ENCODE measurements at regions not wholly inside any gene's neighbourhood (a gene's known extent, or its start where the extent isn't known, plus 50 kb on each side); places are given as distances from the start of the nearest gene placed in this dataset.

DNA sequence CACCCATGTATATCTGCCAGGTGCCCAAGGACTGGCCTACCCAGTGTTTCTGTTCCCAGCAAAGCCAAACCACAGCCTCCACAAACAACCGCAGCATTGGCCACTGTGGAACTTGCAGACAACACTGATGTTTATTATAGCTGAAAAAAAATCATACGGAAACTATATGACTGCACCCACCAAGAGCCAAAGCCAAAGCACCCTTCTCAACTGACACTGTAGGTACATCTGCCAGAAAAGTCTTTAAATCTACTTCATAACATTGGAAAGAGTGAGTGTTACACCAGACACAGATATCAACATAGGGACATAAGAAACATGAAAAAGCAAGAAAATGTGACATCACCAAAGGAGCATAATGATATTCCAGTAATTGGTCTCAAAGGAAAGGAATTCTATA lies 428.0 kb downstream of the PSAT1 start:
- H3K27ac Mint-ChIP-seq (ENCODE audit: unreplicated experiment) = no peak overlapping the region
- TF ChIP-seq, protein P1, sequence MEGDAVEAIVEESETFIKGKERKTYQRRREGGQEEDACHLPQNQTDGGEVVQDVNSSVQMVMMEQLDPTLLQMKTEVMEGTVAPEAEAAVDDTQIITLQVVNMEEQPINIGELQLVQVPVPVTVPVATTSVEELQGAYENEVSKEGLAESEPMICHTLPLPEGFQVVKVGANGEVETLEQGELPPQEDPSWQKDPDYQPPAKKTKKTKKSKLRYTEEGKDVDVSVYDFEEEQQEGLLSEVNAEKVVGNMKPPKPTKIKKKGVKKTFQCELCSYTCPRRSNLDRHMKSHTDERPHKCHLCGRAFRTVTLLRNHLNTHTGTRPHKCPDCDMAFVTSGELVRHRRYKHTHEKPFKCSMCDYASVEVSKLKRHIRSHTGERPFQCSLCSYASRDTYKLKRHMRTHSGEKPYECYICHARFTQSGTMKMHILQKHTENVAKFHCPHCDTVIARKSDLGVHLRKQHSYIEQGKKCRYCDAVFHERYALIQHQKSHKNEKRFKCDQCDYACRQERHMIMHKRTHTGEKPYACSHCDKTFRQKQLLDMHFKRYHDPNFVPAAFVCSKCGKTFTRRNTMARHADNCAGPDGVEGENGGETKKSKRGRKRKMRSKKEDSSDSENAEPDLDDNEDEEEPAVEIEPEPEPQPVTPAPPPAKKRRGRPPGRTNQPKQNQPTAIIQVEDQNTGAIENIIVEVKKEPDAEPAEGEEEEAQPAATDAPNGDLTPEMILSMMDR (conservative IDR thresholded peaks at IDR 0.05) = no peak
- no peak overlapping the region for H3K4me3 Mint-ChIP-seq
- H3K4me1 Mint-ChIP-seq = no peaks in the 10 kb centered on the region
- peaks cover 2% of the 10 kb centered on the region for H3K36me3 Mint-ChIP-seq (ENCODE audit: low read depth)
- DNase-seq (ENCODE audit: low read depth, low spot score) = no peak
- peaks cover 14% of the 10 kb centered on the region for H3K9me3 Mint-ChIP-seq
- no peaks in the 10 kb centered on the region for H3K27me3 Mint-ChIP-seq (ENCODE audit: low read depth)

GRCh38 chr9:78725503-78725902 lies 428.6 kb downstream of the PSAT1 start:
- H3K4me3 Mint-ChIP-seq = no peak overlapping the region
- H3K27ac Mint-ChIP-seq (ENCODE audit: unreplicated experiment) = no peak overlapping the region

GRCh38 chr9:78745331-78745730 lies 448.4 kb downstream of the PSAT1 start:
- Mint-ChIP-seq H3K4me1 (peaks cover 3% of the 10 kb centered on the region), H3K27ac (ENCODE audit: unreplicated experiment) (no peak overlapping the region), H3K9me3 (peaks cover 8% of the 10 kb centered on the region), H3K4me3 (no peak overlapping the region), H3K36me3 (ENCODE audit: low read depth) (no peaks in the 10 kb centered on the region), H3K27me3 (ENCODE audit: low read depth) (no peaks in the 10 kb centered on the region)
- TF ChIP-seq, protein P1 (conservative IDR thresholded peaks at IDR 0.05) = no peak
- no peak for DNase-seq (ENCODE audit: low read depth, low spot score)

More at GRCh38 chr9:78725503-78725902, 428.6 kb downstream of the PSAT1 start:
- peaks cover 2% of the 10 kb centered on the region for H3K36me3 Mint-ChIP-seq (ENCODE audit: low read depth)
- H3K27me3 Mint-ChIP-seq (ENCODE audit: low read depth) = no peaks in the 10 kb centered on the region
- peaks cover 17% of the 10 kb centered on the region for H3K9me3 Mint-ChIP-seq
- DNase-seq (ENCODE audit: low read depth, low spot score) = no peak
- TF ChIP-seq, protein P1 (conservative IDR thresholded peaks at IDR 0.05) = no peak
- H3K4me1 Mint-ChIP-seq = no peaks in the 10 kb centered on the region

DNA sequence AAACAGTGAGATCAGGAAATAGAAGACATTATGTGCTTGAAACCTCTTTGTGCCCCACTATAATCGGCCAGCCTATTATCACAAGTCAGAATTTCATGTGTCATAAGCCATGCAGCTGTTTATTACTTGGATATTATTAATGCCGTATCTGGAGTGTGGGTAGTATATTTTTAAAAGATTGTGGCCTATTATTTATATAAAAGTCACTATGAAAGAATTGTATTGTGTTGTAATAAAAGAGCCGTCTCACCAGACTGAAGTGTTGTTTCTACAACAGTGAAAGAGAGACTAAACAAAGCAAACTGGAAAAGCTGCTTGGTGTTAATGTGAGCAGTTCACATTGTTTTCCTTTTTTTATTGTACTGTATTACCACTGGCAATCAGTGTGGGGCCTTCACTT lies 449.1 kb downstream of the PSAT1 start:
- H3K9me3 Mint-ChIP-seq = peaks cover 8% of the 10 kb centered on the region
- DNase-seq (ENCODE audit: low read depth, low spot score) = no peak
- H3K36me3 Mint-ChIP-seq (ENCODE audit: low read depth) = no peaks in the 10 kb centered on the region
- no peak overlapping the region for H3K4me3 Mint-ChIP-seq
- no peaks in the 10 kb centered on the region for H3K27me3 Mint-ChIP-seq (ENCODE audit: low read depth)
- no peak overlapping the region for H3K27ac Mint-ChIP-seq (ENCODE audit: unreplicated experiment)
- TF ChIP-seq, protein P1 (conservative IDR thresholded peaks at IDR 0.05) = no peak
- peaks cover 3% of the 10 kb centered on the region for H3K4me1 Mint-ChIP-seq

DNA sequence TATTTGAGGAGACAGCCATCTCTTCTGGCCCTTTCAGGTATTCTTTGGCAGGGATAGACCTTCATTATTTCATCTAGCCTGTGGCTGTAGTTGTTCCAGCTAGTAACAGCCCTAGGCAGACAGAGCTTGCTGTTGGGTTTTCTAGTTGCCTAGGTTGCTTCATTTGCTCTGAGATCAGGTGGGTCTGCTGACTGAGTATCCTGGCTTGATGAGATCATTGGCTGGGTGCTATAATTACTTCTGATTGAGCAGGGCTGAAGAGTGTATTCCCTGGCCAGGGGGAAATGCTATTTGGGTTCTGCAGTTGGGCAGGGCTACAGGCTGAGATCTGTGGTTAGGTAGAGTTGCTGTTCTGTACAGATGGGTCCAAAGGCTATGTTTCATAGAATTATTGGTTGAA lies 456.1 kb downstream of the PSAT1 start:
- DNase-seq (ENCODE audit: low read depth, low spot score) = no peak
- no peaks in the 10 kb centered on the region for H3K36me3 Mint-ChIP-seq (ENCODE audit: low read depth)
- H3K4me1 Mint-ChIP-seq = no peaks in the 10 kb centered on the region
- no peak overlapping the region for H3K27ac Mint-ChIP-seq (ENCODE audit: unreplicated experiment)
- peaks cover 5% of the 10 kb centered on the region for H3K9me3 Mint-ChIP-seq
- H3K27me3 Mint-ChIP-seq (ENCODE audit: low read depth) = no peaks in the 10 kb centered on the region
- no peak overlapping the region for H3K4me3 Mint-ChIP-seq
- TF ChIP-seq, protein P1 (conservative IDR thresholded peaks at IDR 0.05) = no peak

All from neural crest cell (in vitro differentiated cells).